Cardiac septum (tissue), 1 donor: ENCODE measurements at regions not wholly inside any gene's neighbourhood (a gene's known extent, or its start where the extent isn't known, plus 50 kb on each side); places are given as distances from the start of the nearest gene placed in this dataset.
A peak's percentile ranks its signal among the peaks of the same experiment; 100 is the strongest.
"Not testable (repeated sequence)": the region's sequence is repeated elsewhere in the genome, so short reads cannot be mapped to it uniquely, and the experiment has no call there.

Experiments
- DNase-seq: peaks from one replicate; pipeline ENCODE4 v3.0.0-alpha.2; 2020; ENCODE audit warnings: low spot score
- intact Hi-C: fragments of 100-400 bp; cut with DNase I; formaldehyde crosslinking; loops from one replicate; pipeline ENCODE4 v1.14.0; 2022
- donor health status: DM: no; HTN: no; CAD: no.

DNA sequence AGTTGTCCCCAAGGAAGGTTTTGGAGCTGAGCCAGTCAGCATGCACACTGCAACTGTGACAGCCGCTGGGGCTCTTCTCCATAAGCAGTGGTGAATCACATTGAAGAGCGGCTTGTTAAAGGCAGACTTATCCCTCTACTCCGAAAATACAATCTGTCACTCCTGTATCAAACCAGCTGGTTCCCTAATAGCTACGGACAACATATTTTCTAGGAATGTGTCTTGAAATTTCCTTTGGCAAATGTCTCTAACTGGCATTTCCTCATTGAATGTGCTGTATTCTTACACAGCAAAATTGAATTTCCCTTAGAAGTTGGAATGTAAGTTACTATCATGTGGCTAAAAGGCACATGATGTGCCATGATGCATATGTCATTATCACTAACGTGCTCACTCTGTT is 104.0 kb upstream of the GPR12 start:
- intact Hi-C loops: no loop called here
- no peak for DNase-seq

DNA sequence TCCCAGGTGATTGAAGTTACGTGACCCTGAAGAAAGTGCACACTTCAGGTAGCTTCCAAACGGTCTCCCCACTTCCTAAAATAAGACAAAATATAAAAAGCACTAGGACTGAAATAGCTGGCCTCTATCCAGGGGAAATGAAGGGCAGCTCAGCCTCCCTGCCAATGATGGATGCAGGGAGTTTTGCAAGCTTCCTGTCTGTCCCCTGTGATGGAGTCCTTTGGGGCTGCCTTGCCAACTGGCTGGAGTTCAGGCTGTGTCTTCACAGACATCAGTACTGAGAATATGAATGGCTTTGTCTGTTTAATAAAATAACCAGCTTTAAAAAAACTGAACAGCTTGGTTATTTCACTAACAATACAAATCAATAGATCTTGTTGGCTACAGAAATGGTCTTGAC is 101.4 kb upstream of the GPR12 start:
- intact Hi-C loops: no loop called here
- no peak for DNase-seq

DNA sequence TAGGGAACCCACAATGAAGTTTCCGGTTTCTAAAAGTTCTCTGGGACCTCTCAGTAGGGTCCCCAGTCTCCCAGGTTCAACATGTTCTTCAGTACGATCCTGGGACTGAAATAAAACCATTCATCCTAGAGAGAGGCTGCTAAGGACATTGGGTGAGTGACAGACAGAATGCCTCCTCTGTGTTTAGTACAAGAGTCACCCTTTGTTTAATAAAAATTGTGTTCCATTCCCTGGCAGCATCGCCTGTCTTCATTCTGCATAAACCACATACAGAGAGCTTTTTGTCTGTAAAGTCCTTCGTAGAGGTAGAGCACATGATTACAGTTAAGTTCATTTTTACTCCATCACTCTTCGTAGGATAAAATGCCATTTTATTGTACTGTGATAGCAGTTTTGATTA is 95.3 kb upstream of the GPR12 start:
- no peak for DNase-seq
- intact Hi-C loops: no loop called here

DNA sequence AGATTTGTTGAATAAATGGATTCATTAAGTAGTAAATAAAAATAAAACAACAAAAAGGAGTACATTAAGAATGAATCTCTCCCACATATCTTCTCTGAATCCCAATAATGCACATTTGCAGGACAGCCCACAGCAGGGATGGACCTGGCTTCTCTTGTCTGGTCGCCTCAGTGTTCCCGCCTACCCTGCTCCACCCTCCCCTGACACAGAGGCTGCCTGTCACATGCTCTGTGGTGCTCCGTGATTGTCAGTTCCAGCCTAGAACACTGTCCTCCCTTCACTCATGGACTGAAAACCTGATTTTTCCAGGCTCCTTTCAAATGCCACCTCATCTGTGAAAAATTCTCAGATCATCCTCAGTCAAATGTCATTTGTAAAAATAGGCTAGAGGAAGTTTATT is 94.5 kb upstream of the GPR12 start:
- intact Hi-C loops: no loop called here
- DNase-seq: no peak

DNA sequence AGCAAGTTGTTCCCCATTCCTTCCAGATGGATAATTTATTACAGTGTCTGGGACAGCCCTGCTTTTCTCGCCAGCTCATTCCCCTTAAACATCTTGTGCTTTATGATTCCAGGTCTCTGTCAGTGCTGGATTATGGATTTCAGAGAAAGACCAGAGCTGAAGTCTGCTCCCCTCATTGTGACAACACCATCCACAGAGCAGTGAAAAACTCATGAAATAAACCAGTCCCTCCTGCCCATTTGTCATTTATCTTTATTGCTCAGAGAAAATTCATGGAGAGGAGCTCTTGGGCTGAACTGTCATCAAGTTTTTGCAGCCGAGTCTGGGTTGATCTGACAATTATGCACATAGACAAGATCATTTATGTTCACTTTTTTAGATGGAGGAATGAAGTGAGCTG is 92.7 kb upstream of the GPR12 start:
- intact Hi-C loops: no loop called here
- no peak for DNase-seq

DNA sequence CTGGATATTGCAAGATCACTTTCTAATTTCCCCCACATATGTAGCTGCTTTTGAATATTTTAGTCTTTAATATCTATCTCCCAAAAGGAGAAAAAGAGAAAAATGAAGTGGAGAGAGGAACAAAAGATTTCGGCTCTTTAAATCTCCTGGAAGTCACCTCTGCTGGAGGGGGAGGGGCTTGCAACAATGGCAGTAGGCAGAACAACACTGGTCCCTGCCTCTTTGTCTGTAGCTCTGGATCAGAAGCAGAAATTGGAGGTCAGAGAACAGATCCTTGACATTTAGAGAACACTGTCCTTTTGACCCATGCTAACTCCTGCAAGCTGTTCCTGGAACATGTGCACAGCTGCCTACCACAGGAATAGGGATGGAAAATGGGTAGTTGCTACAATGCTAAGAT is 86.7 kb upstream of the GPR12 start:
- intact Hi-C loops: no loop called here
- DNase-seq: no peak

DNA sequence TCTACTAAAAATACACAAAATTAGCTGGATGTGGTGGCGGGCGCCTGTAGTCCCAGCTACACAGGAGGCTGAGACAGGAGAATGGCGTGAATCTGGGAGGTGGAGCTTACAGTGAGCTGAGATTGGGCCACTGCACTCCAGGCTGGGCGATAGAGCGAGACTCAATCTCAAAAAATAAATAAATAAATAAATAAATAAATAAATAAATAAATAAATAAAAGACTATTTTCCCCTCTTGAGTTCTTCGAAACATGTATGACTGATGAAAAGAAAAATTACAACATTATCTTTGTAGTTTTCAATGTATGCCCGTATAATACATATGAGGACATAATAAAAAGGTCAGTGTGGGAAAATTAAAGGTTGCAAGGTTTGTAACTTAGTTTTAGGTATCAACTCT is 84.5 kb upstream of the GPR12 start:
- DNase-seq, intact Hi-C loops: not testable (repeated sequence)

DNA sequence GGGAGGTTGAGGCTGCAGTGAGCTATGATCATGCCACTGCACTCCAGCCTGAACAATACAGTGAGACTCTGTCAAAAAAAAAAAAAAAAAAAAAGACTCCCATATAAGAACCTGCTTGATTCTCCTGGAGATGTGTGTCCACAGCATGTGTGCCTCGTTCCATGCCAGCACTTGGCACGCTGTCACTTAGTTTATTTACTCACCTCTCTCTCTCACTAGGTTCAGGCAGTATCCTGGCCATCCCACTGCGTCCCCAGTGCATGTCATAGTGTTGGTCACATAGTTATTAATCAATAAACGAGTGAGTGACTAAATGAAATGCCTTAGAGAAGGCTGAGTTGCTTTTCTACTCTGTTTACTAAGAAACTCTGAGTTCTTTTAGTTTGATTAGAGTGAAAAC is 79.1 kb upstream of the GPR12 start:
- DNase-seq: peak; percentile 14

DNA sequence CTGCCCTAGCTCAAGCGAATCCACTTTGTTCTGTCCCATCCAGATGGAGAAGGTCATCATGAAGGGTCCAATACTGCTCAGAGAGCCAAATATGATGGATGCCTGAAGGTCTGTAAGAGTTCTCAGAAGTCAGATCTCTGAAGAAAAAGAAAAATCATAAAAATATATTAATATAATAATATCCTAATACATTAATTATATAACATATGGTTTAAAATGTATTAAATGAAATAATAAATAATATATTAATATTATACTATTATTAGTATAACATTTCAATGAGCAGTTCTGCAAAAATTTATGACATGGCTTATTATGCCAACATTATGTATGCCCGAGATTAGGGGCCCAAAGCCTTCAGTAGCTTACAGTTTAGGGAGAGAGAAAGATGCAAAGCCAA is 78.2 kb upstream of the GPR12 start:
- DNase-seq: no peak
- intact Hi-C loops: no loop called here

More for the DNA sequence above, 79.1 kb upstream of the GPR12 start:
- intact Hi-C loops: no loop called here

DNA sequence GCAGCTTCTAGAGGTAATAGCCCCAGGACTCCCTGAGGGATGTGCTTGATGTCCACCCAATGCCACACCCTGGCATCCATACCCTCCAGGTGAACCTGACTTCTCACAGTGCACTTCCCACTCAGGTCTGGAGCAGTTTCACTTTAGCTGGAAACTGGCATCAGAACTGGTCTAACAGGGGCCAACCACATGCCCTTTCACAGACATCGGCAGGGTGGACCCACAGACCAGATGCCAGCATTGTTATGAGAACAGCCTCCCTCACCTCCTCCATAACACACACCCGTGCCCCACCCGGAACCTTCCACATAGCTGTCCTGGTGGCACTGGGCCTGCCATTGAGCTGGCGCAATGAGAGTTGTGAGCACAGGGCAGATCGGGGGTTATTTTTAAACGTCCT is 77.4 kb upstream of the GPR12 start:
- DNase-seq: no peak
- intact Hi-C loops: no loop called here

DNA sequence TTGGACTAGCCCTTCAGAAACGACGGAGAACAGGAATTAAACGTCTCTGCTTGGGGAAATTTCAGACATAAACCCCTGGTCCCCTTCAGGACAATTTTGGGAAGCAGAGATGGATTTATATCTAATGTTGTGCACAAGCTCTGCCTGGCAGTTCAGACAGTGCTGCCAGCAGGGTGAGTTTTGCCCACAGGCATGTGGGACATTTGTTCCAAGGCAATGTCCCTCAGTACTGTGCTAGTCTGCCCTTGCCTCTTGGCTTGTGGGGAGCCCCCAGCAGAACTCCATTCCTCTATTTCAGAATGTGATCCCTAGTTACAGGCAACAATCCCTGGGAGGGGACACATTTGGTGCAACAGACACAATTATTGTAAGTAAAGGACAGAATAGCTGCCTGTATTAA is 76.5 kb upstream of the GPR12 start:
- DNase-seq: peak; percentile 26
- intact Hi-C loops: no loop called here

DNA sequence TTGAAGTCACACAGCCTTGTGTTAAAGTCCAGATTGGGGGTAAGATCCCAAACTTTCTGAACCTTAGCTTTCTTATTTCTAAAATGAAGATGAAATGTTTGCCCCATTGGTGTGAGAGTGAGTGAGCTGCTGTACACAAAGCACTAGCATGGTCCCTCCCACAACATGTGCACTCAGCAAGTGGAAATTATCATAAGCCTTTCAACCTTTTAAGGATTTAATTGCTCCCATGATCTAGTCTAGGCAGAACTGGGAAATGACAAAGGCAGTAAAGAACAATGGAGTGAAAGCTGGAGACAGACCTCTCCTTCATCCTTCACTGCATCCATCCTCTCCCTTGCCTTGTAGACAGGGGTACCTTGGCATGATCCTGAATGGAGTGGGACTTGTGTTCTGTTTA is 76.0 kb upstream of the GPR12 start:
- intact Hi-C loops: no loop called here
- DNase-seq: no peak

DNA sequence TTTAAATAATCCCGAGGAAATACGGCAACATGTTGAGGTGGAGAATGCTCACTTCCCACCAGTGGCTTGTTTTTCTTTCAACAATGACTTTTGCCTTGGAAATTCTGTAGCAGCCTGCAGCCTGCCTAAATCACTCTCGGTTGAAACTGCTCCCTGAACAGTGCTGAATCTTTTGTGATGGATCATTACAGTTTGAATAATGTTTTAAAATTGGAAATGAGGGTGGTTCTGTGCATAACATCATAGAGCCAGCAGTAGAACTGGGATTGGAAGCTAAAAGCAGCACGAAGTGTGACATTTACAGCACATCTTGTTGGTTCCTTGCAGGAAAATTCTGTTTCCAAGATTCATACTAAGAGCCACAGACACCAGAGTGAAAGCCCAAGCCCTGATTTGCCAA is 74.1 kb upstream of the GPR12 start:
- no peak for DNase-seq
- intact Hi-C loops: no loop called here

DNA sequence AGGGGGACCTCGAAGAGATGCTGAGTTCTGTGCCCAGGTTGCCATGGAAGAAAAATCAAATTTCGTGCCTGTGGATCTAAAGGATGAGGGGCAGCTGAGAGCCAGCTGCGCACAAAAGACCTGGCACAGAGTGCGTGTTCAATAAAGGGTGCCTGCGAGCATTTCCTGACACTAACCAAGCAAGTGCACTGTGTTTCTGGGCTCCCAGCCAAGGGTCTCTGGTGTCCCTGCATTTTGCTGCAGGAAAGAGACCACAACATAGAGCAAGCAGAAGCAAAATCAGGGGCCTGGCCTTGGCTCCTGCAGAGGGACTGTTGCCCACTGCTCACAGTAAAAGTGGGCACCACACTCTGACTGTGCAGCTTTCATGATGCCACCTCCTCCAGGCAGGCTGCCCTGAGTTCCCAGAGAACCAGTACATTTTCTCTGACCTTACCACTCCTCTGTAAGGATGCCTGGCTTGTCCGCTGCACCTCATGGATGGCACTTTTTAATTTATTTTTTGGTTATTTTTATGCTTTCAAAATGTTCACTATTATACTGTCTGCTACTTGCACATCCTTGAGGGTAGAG is 70.8 kb upstream of the GPR12 start:
- no peak for DNase-seq
- intact Hi-C loops: no loop called here

DNA sequence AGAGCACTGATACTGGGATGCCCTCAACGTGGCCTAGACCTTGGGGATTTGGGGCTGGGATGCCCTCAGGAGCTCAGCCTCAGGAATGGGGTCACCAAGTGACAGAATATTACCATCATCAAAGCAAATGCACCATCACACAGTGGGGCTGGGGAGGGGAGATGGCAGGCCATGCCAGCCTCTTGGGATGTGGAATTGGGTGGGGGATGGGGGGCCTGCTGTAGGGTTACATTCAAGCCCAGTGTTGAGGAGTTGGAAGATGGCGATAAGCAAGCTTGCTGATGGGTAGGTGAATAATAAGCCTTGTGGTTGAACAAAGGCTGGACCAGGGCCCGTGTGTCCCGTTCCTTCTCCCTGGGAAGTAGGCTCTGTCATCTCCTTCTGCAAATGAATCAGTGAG is 69.1 kb upstream of the GPR12 start:
- no peak for DNase-seq
- intact Hi-C loops: no loop called here

DNA sequence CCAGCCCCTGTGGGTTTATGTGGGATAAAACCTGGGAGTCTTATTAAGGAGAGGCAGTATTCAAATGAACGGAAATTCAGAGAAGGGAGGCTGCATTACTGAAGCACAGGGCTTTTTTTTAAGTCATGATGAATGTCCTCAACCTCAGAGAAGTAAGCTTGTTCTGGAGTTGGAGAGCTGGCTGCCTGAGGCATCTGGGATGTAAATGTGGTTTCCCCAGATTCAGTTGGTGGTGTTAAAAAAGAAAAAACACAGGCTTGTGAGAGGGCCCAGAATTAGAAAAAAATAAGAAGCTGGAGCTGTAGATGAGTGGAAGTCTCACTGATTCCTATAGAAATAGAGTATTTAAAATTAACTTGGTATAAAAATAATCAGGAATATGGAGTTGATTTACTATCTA is 64.0 kb upstream of the GPR12 start:
- no peak for DNase-seq
- intact Hi-C loops: no loop called here

DNA sequence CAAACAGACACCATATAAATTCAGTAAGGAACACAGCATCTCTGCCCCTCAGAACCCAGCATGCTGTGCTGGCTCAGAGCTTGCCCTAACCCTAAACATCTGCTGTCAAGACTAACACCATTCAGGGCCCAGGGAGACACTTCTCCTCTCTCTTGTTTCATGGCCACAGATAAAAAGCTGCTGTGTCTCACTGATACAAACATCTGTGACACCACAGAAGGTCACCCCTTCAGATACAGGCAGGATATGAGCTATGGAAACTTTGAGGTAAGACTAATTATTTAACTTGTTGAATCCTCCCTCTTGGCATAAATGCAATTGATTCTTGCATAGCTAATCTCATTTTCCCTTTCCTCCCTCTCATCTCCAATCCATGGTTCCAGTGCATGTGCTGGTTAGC is 61.6 kb upstream of the GPR12 start:
- intact Hi-C loops: no loop called here

DNA sequence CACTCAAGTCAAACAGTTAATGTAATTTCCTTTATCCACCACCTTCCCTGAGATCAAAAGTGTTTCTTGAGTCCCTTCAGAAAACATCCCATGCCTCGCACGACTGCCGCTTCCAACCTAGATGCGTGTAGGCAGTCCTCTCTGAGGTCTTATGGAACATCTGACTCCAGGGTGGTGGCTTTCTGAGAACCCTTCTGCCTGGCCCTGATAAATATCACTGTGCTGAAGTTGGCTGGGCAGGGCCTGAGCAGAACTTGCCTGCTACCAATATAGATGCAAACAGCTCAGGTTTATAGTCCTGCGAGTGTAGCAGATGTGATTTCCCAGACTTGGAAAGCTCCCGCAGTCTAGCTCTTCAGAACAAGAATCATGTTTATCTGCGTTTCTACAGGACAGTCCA is 61.1 kb upstream of the GPR12 start:
- intact Hi-C loops: no loop called here
- DNase-seq: no peak

More for the DNA sequence above, 61.6 kb upstream of the GPR12 start:
- DNase-seq: no peak

DNA sequence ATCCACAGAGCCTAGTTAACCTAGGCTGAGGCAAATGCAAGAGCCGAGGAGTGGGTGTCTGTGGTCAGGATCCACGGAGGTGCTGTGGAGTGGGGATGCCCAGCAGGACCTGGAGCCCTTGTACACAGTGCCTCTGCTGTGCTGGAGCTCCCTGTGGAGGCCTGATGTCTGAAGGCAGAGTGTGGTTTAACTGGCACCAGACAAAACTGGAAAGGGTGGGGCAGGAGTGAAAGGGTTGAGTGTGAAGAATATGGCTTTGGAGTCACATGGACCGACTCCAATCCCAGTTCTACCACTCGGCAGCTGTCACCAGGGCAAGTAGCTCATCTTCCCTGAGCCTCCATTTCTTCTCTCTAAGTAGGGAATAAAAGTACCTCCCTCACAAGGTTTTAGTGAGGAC is 60.3 kb upstream of the GPR12 start:
- DNase-seq: no peak
- intact Hi-C loops: no loop called here

DNA sequence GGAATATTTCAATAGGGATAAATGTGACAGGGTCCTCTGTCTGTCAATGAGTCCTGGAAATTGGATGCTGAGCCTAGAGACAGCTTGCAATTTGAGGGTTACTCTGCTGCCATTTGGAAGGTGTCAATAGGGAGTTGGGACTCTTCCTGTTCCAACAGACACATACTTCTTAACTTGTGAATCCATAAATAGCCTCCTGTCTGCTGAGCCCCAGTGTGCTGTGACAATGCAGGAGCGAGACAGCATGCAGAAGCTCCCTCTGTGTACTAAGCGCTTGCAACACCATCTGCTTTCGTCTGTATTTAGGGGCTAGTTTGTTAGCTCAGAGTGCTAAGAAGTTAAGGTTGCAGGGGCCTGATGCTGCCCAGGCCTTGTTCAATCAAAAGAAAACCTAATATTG is 58.5 kb upstream of the GPR12 start:
- DNase-seq: no peak
- intact Hi-C loops: no loop called here

DNA sequence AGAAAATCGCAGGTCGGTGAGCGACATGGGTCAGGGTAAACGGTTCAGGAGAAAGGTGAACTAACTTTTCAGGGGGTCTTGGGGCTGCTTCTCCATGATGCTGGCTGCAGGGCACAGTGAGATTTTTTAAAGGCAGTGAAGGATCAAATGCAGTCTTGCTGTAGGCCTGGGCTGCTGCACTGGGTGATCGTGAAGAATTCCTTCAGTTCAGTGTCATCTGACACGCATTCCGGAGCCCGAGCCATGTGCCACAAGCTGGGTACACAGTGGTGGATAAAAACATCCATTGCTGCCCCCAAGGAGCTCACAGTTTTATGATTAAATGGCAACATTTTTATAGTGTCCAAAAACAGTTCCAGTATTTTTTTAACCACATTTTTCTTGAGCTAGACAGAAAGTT is 56.3 kb upstream of the GPR12 start:
- no peak for DNase-seq
- intact Hi-C loops: no loop called here

DNA sequence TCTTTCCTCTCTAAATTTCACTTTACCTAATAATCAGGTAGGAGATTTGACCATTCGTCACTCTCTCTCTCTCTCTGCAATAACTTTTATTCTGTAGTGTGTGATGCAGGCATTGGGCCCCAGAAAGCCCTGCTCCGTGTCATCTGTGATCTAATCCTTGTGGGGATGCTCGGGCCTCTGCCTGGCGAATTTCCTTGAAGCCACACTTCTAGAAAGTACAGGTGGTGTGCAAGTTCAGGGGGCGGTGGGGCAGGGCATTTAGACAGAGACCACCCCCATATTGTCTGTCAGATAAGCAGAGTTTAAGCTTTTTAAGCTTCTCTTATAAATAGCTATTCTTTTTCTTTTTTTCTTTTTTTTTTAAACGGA is 53.4 kb upstream of the GPR12 start:
- DNase-seq: no peak
- intact Hi-C loops: no loop called here
